ENCODE measurements at regions not wholly inside any gene's neighbourhood (a gene's known extent, or its start where the extent isn't known, plus 50 kb on each side); places are given as distances from the start of the nearest gene placed in this dataset.

GRCh38 chr3:72234391-72234790, 449.4 kb upstream of the PROK2 start (continued):
- TF ChIP-seq EHMT2 (IDR thresholded peaks at IDR 0.05; ENCODE audit: low read depth) (no peak), MAFK (IDR thresholded peaks at IDR 0.05; ENCODE audit: partially characterized antibody) (no peak), MAX (IDR thresholded peaks at IDR 0.05) (no peak), CBX2 (IDR thresholded peaks at IDR 0.05; ENCODE audit: borderline replicate concordance, low read depth) (no peak)
- TF ChIP-seq, protein P1, sequence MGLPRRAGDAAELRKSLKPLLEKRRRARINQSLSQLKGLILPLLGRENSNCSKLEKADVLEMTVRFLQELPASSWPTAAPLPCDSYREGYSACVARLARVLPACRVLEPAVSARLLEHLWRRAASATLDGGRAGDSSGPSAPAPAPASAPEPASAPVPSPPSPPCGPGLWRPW (IDR thresholded peaks at IDR 0.05) = no peak
- TF ChIP-seq, protein P2, sequence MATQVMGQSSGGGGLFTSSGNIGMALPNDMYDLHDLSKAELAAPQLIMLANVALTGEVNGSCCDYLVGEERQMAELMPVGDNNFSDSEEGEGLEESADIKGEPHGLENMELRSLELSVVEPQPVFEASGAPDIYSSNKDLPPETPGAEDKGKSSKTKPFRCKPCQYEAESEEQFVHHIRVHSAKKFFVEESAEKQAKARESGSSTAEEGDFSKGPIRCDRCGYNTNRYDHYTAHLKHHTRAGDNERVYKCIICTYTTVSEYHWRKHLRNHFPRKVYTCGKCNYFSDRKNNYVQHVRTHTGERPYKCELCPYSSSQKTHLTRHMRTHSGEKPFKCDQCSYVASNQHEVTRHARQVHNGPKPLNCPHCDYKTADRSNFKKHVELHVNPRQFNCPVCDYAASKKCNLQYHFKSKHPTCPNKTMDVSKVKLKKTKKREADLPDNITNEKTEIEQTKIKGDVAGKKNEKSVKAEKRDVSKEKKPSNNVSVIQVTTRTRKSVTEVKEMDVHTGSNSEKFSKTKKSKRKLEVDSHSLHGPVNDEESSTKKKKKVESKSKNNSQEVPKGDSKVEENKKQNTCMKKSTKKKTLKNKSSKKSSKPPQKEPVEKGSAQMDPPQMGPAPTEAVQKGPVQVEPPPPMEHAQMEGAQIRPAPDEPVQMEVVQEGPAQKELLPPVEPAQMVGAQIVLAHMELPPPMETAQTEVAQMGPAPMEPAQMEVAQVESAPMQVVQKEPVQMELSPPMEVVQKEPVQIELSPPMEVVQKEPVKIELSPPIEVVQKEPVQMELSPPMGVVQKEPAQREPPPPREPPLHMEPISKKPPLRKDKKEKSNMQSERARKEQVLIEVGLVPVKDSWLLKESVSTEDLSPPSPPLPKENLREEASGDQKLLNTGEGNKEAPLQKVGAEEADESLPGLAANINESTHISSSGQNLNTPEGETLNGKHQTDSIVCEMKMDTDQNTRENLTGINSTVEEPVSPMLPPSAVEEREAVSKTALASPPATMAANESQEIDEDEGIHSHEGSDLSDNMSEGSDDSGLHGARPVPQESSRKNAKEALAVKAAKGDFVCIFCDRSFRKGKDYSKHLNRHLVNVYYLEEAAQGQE (IDR thresholded peaks at IDR 0.05) = no peak

- POLR2A ChIA-PET = no interaction called here
- no peak for TF ChIP-seq MYC (IDR thresholded peaks at IDR 0.05; ENCODE audit: borderline replicate concordance, low read length)
- no peak for TF ChIP-seq CBX8 (IDR thresholded peaks at IDR 0.05)
- no peak for TF ChIP-seq CHD4 (IDR thresholded peaks at IDR 0.05; ENCODE audit: borderline replicate concordance)
- TF ChIP-seq POLR2AphosphoS2 (conservative IDR thresholded peaks at IDR 0.05; ENCODE audit: low read length) = no peak
- no peak overlapping the region for H3K27ac ChIP-seq
- no peaks in the 10 kb centered on the region for H3K4me1 ChIP-seq
- H3K4me2 ChIP-seq = no peak overlapping the region
- no peak for FAIRE-seq
- no peak overlapping the region for H3K4me3 ChIP-seq
- H3K9me3 ChIP-seq = peaks cover 3% of the 10 kb centered on the region; the same call in 2 of the 3 replicates
- DNase-seq (ENCODE audit: low read depth in 1 of 2, low spot score in 1 of 2) = no peak
- WGBS (ENCODE audit: missing lambda C conversion rate) = 0% methylated on average over 2 of the region's 2 CpGs
- CTCF ChIA-PET = no interaction called here
- no peak for ATAC-seq
Observed at GRCh38 chr3:72233571-72233970, 448.6 kb upstream of the PROK2 start.

DNA sequence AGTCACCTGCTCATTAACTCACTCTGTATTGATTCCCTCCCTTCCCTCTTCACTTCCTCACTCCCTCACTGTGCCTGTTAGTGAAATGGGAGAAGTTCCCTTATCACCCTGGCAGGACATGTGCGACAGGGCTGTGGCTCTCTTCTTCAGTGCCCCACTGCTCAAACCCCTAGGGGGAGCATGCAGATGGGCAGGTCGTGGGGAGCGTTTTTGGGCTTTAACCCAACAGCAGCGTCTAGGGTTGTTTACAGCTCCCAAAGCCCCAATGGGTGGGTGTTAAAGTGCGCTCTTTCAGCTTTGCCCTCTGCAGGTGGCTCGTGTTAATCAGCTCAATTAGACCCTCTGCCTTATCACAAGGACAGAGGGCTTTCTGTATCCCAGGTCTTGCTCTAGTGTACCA, 447.8 kb upstream of the PROK2 start:
- Histone ChIP-seq H3K4me1 (no peaks in the 10 kb centered on the region), H3K27ac (no peak overlapping the region), H3K4me2 (no peak overlapping the region), H3K9me3 (peaks cover 3% of the 10 kb centered on the region; the same call in 2 of the 3 replicates), H3K4me3 (no peak overlapping the region)
- no peak for TF ChIP-seq FOSL2 (IDR thresholded peaks at IDR 0.05)
- no peak for TF ChIP-seq FOSL2 (CRISPR knock-in tag; IDR thresholded peaks at IDR 0.05)
- no peak for TF ChIP-seq CBX2 (IDR thresholded peaks at IDR 0.05; ENCODE audit: borderline replicate concordance, low read depth)
- TF ChIP-seq EHF (CRISPR knock-in tag; IDR thresholded peaks at IDR 0.05) = no peak
- FAIRE-seq = no peak
- POLR2A ChIA-PET = no interaction called here
- DNase-seq (ENCODE audit: low read depth in 1 of 2, low spot score in 1 of 2) = no peak
- no peak for ATAC-seq
- CTCF ChIA-PET = interaction anchor here (1.5 kb wide), 1 partner anchor 24 kb away, joined by 4 read pairs; no protein-coding TSS in a partner anchor
- WGBS (ENCODE audit: missing lambda C conversion rate) = 32% methylated on average over 6 of the region's 6 CpGs

- Histone ChIP-seq H3K4me3 (no peak overlapping the region), H3K27ac (no peak overlapping the region), H3K4me1 (no peaks in the 10 kb centered on the region), H3K9me3 (peaks cover 3% of the 10 kb centered on the region; the same call in 2 of the 3 replicates), H3K4me2 (no peak overlapping the region)
- ATAC-seq (no peak), DNase-seq (ENCODE audit: low read depth in 1 of 2, low spot score in 1 of 2) (no peak), FAIRE-seq (no peak)
- ChIA-PET POLR2A (no interaction called here), CTCF (interaction anchor here (1.5 kb wide), 1 partner anchor 25 kb away, joined by 4 read pairs; no protein-coding TSS in a partner anchor)
- TF ChIP-seq, protein P3, sequence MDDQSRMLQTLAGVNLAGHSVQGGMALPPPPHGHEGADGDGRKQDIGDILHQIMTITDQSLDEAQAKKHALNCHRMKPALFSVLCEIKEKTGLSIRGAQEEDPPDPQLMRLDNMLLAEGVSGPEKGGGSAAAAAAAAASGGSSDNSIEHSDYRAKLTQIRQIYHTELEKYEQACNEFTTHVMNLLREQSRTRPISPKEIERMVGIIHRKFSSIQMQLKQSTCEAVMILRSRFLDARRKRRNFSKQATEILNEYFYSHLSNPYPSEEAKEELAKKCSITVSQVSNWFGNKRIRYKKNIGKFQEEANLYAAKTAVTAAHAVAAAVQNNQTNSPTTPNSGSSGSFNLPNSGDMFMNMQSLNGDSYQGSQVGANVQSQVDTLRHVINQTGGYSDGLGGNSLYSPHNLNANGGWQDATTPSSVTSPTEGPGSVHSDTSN (IDR thresholded peaks at IDR 0.05) = no peak
- no peak for TF ChIP-seq POLR2AphosphoS2 (conservative IDR thresholded peaks at IDR 0.05; ENCODE audit: low read length)
- no peak for TF ChIP-seq SMC3 (IDR thresholded peaks at IDR 0.05)
- no peak for TF ChIP-seq PHF8 (IDR thresholded peaks at IDR 0.05; ENCODE audit: borderline replicate concordance, low read depth)
- no peak for TF ChIP-seq FOXS1 (CRISPR knock-in tag; IDR thresholded peaks at IDR 0.05)
- no peak for TF ChIP-seq ZNF302 (CRISPR knock-in tag; IDR thresholded peaks at IDR 0.05)
- TF ChIP-seq HOXB5 (CRISPR knock-in tag; IDR thresholded peaks at IDR 0.05) = no peak
- no peak for TF ChIP-seq RFX5 (IDR thresholded peaks at IDR 0.05)
- no peak for TF ChIP-seq FOSB (CRISPR knock-in tag; IDR thresholded peaks at IDR 0.05)
- WGBS (ENCODE audit: missing lambda C conversion rate) = 20% methylated on average over 4 of the region's 4 CpGs
Observed at GRCh38 chr3:72232331-72232730, 447.4 kb upstream of the PROK2 start.
